ENCODE measurements at regions not wholly inside any gene's neighbourhood (a gene's known extent, or its start where the extent isn't known, plus 50 kb on each side); places are given as distances from the start of the nearest gene placed in this dataset.

GRCh38 chr13:73985783-73986182 is 148.4 kb downstream of the KLF12 start:
- DNase-seq (ENCODE audit: unreplicated experiment) = no peak
- Mint-ChIP-seq H3K4me3 (ENCODE audit: unreplicated experiment) (no peak overlapping the region), H3K36me3 (ENCODE audit: insufficient read depth, unreplicated experiment) (no peaks in the 10 kb centered on the region), H3K9me3 (ENCODE audit: unreplicated experiment) (no peaks in the 10 kb centered on the region), H3K4me1 (ENCODE audit: insufficient read depth, unreplicated experiment) (no peaks in the 10 kb centered on the region), H3K27ac (ENCODE audit: low read depth, unreplicated experiment) (no peak overlapping the region), H3K27me3 (ENCODE audit: insufficient read depth, unreplicated experiment) (no peaks in the 10 kb centered on the region)
- CTCF ChIA-PET = interaction anchor here (0.9 kb wide), 1 partner anchor 33 kb away, joined by 4 read pairs; no protein-coding TSS in a partner anchor
- POLR2A ChIA-PET = interaction anchor here (0.7 kb wide), 2 partner anchors 9 to 19 kb away, joined by 3 to 4 read pairs; no protein-coding TSS in a partner anchor
- intact Hi-C loops (cut with micrococcal nuclease) = no loop called here
- no TSS peak for BruUV-seq (replicated peaks)
- no peak for TF ChIP-seq CTCF (IDR thresholded peaks at IDR 0.05; ENCODE audit: unreplicated experiment)

- Mint-ChIP-seq H3K27me3 (ENCODE audit: insufficient read depth, unreplicated experiment) (no peaks in the 10 kb centered on the region), H3K27ac (ENCODE audit: low read depth, unreplicated experiment) (no peak overlapping the region), H3K9me3 (ENCODE audit: unreplicated experiment) (no peaks in the 10 kb centered on the region), H3K36me3 (ENCODE audit: insufficient read depth, unreplicated experiment) (no peaks in the 10 kb centered on the region), H3K4me3 (ENCODE audit: unreplicated experiment) (no peak overlapping the region), H3K4me1 (ENCODE audit: insufficient read depth, unreplicated experiment) (no peaks in the 10 kb centered on the region)
- no peak for TF ChIP-seq CTCF (IDR thresholded peaks at IDR 0.05; ENCODE audit: unreplicated experiment)
- no TSS peak for BruUV-seq (replicated peaks)
- POLR2A ChIA-PET = interaction anchor here (0.7 kb wide), 2 partner anchors 8 to 18 kb away, joined by 3 to 4 read pairs; no protein-coding TSS in a partner anchor
- intact Hi-C loops (cut with micrococcal nuclease) = no loop called here
- DNase-seq (ENCODE audit: unreplicated experiment) = no peak
- CTCF ChIA-PET = interaction anchor here (0.9 kb wide), 1 partner anchor 33 kb away, joined by 4 read pairs; no protein-coding TSS in a partner anchor
Observed at GRCh38 chr13:73984949-73985691, 149.1 kb downstream of the KLF12 start.

- intact Hi-C loops (cut with micrococcal nuclease) = no loop called here
- no peak overlapping the region for H3K4me3 Mint-ChIP-seq (ENCODE audit: unreplicated experiment)
- ChIA-PET CTCF (no interaction called here), POLR2A (no interaction called here)
- no peaks in the 10 kb centered on the region for H3K9me3 Mint-ChIP-seq (ENCODE audit: unreplicated experiment)
- no peaks in the 10 kb centered on the region for H3K4me1 Mint-ChIP-seq (ENCODE audit: insufficient read depth, unreplicated experiment)
- H3K36me3 Mint-ChIP-seq (ENCODE audit: insufficient read depth, unreplicated experiment) = no peaks in the 10 kb centered on the region
- TF ChIP-seq CTCF (IDR thresholded peaks at IDR 0.05; ENCODE audit: unreplicated experiment) = no peak
- no peaks in the 10 kb centered on the region for H3K27me3 Mint-ChIP-seq (ENCODE audit: insufficient read depth, unreplicated experiment)
- H3K27ac Mint-ChIP-seq (ENCODE audit: low read depth, unreplicated experiment) = no peak overlapping the region
- no peak for DNase-seq (ENCODE audit: unreplicated experiment)
- no TSS peak for BruUV-seq (replicated peaks)
Observed at GRCh38 chr13:73984201-73984600, 150.0 kb downstream of the KLF12 start.

GRCh38 chr13:73983109-73983508 is 151.1 kb downstream of the KLF12 start:
- Mint-ChIP-seq H3K4me1 (ENCODE audit: insufficient read depth, unreplicated experiment) (no peaks in the 10 kb centered on the region), H3K27ac (ENCODE audit: low read depth, unreplicated experiment) (no peak overlapping the region), H3K36me3 (ENCODE audit: insufficient read depth, unreplicated experiment) (no peaks in the 10 kb centered on the region), H3K4me3 (ENCODE audit: unreplicated experiment) (no peak overlapping the region), H3K27me3 (ENCODE audit: insufficient read depth, unreplicated experiment) (no peaks in the 10 kb centered on the region), H3K9me3 (ENCODE audit: unreplicated experiment) (no peaks in the 10 kb centered on the region)
- DNase-seq (ENCODE audit: unreplicated experiment) = no peak
- TF ChIP-seq CTCF (IDR thresholded peaks at IDR 0.05; ENCODE audit: unreplicated experiment) = no peak
- ChIA-PET CTCF (no interaction called here), POLR2A (no interaction called here)
- intact Hi-C loops (cut with micrococcal nuclease) = no loop called here
- BruUV-seq (replicated peaks) = no TSS peak
